ENCODE measurements at regions not wholly inside any gene's neighbourhood (a gene's known extent, or its start where the extent isn't known, plus 50 kb on each side); places are given as distances from the start of the nearest gene placed in this dataset.

DNA sequence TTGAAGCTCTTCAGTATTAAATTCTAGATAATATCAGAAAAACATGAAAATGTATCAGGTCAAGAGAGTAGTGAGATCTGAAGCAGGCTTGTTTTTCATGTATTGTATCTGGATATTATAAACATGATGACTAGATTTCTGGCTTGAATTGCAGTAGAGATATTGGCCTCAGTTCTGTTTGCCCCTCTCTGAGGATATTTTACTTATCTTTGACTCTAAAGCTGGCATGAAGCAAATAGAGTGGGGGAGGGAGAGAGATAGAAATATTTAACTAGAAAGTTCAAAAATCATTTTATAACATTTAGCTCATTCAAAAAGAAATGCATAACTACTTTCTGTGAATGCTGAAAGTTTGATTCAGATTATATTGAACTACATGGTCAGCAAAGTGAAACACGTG, 929.7 kb upstream of the KCND2 start:
- TF ChIP-seq CTCF (conservative IDR thresholded peaks at IDR 0.05; ENCODE audit: low read length) (no peak), EZH2phosphoT487 (IDR thresholded peaks at IDR 0.05; ENCODE audit: borderline replicate concordance) (no peak)

All from Loucy (cell line).